ENCODE measurements at regions not wholly inside any gene's neighbourhood (a gene's known extent, or its start where the extent isn't known, plus 50 kb on each side); places are given as distances from the start of the nearest gene placed in this dataset.

DNA sequence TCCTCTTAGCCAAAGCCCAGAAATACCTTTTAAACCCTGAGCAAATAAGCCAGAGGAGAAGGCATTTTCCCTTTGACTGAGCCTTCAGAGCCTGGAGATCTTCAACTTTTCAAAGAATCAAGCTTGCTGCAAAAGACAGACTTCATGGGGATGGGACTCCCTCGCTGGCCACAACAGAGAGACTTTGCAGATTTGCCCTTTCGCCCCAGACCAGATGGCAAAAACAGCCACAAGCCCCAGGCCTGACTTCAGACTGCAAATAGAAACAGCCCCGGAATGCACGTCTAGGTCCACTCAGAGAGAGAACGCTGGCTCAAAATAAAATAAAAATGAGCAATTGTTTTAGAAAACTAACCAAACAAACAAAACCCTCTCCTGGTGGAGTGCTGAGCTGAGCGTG, 114.6 kb upstream of the MED13L start:
- no peak for DNase-seq
- H3K27me3 ChIP-seq: no peaks in the 10 kb centered on the region
- in situ Hi-C loops (cut with MboI; ENCODE audit: low pct_ligation_motif_present in 1 of 4, low pct_unique_long_range_greater_than_20kb in 1 of 4, low sequenced_read_pairs in 3 of 4): no loop called here
- peaks cover 0 to 4% (median 2%) of the 10 kb centered on the region in 4 donors for H3K4me1 ChIP-seq
- H3K9me3 ChIP-seq: no peaks in the 10 kb centered on the region
- no peak overlapping the region for H3K27ac ChIP-seq
- TF ChIP-seq, protein P1, sequence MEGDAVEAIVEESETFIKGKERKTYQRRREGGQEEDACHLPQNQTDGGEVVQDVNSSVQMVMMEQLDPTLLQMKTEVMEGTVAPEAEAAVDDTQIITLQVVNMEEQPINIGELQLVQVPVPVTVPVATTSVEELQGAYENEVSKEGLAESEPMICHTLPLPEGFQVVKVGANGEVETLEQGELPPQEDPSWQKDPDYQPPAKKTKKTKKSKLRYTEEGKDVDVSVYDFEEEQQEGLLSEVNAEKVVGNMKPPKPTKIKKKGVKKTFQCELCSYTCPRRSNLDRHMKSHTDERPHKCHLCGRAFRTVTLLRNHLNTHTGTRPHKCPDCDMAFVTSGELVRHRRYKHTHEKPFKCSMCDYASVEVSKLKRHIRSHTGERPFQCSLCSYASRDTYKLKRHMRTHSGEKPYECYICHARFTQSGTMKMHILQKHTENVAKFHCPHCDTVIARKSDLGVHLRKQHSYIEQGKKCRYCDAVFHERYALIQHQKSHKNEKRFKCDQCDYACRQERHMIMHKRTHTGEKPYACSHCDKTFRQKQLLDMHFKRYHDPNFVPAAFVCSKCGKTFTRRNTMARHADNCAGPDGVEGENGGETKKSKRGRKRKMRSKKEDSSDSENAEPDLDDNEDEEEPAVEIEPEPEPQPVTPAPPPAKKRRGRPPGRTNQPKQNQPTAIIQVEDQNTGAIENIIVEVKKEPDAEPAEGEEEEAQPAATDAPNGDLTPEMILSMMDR (IDR thresholded peaks at IDR 0.05): no peak
- TF ChIP-seq EP300 (IDR thresholded peaks at IDR 0.05; ENCODE audit: low read depth) (no peak), POLR2A (IDR thresholded peaks at IDR 0.05) (no peak), POLR2AphosphoS5 (IDR thresholded peaks at IDR 0.05) (no peak)
- intact Hi-C loops (cut with DNase I; ENCODE audit: low total_unique reads): no loop called here
- H3K4me3 ChIP-seq: no peak overlapping the region
- H3K36me3 ChIP-seq: no peaks in the 10 kb centered on the region
- 64 to 96% methylated on average over 4 to 6 of the region's 6 CpGs for WGBS, 2 donors (ENCODE audit: low coverage in 1 of 2)

DNA sequence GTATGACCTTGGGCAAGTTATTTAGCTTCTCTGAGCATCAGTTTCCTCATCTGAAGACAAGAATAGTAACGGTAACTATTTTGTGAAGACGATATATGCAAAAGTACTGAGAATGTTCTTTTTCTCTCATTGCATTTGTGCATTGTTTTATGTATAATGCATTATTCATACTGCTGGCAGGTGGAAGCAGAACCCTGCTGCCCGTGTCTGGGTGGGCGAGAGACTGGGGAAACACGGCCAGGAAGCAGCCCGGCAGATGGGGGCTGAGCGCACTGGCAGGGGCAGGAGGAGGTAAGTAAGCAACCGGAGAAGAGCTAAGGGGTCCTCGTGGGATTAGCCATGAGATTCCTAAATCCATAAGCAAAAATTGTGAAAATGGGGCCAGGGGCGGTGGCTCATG, 115.8 kb upstream of the MED13L start:
- in situ Hi-C loops (cut with MboI; ENCODE audit: low pct_ligation_motif_present in 1 of 4, low pct_unique_long_range_greater_than_20kb in 1 of 4, low sequenced_read_pairs in 3 of 4) (no loop called here), intact Hi-C loops (cut with DNase I; ENCODE audit: low total_unique reads) (no loop called here)
- Histone ChIP-seq H3K4me1 (peaks cover 0 to 4% (median 2%) of the 10 kb centered on the region in 4 donors), H3K27ac (no peak overlapping the region), H3K9me3 (peaks cover 0 to 2% of the 10 kb centered on the region in 2 donors), H3K4me3 (no peak overlapping the region), H3K36me3 (no peaks in the 10 kb centered on the region), H3K27me3 (no peaks in the 10 kb centered on the region)
- WGBS, 2 donors (ENCODE audit: low coverage in 1 of 2): 68 to 71% methylated on average over 9 to 10 of the region's 10 CpGs
- no peak for DNase-seq
- TF ChIP-seq EP300 (IDR thresholded peaks at IDR 0.05; ENCODE audit: low read depth): no peak
- no peak for TF ChIP-seq POLR2A (IDR thresholded peaks at IDR 0.05)

DNA sequence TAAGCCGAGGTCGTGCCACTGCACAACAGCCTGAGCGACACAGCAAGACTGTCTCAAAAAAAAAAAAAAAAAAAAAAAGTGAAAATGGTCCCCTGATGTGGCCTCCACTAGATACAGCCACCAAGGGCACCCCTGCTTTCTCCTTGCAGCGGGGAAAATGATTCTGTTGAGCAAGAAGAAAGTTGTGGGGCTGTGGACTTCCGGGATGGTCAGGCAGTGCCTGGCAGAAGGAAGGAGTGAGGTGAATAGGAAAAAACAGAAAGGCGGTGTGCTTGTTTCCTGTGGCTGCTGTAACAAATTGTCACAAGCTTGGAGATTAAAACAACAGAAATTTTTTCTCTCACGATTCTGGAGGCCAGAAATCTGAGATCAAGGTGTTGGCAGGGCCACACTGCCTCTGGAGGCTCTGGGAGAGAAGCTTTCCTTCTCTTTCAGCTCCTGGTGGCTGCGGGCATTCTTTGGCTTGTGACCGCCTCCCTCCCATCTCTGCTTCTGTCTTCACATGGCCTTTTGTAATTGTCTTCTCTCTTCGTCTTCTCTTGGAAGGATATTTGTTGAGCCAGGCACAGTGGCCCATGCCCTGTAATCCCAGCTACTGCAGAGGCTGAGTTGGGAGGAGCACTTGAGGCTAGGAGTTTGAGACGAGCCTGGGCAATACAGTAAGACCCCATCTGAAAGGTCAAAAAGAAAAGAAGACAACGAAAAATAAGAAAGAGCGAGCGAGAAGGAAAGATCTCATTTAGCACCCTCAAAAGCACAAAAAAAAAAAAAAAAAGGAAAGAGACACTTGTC, 116.6 kb upstream of the MED13L start:
- H3K4me3 ChIP-seq: no peak overlapping the region
- DNase-seq: no peak
- H3K27ac ChIP-seq: no peak overlapping the region
- H3K4me1 ChIP-seq: peaks cover 0 to 4% (median 2%) of the 10 kb centered on the region in 4 donors
- TF ChIP-seq EP300 (IDR thresholded peaks at IDR 0.05; ENCODE audit: low read depth): no peak
- TF ChIP-seq, protein P1 (IDR thresholded peaks at IDR 0.05): no peak
- TF ChIP-seq POLR2AphosphoS5 (IDR thresholded peaks at IDR 0.05): no peak
- TF ChIP-seq POLR2A (IDR thresholded peaks at IDR 0.05): no peak
- in situ Hi-C loops (cut with MboI; ENCODE audit: low pct_ligation_motif_present in 1 of 4, low pct_unique_long_range_greater_than_20kb in 1 of 4, low sequenced_read_pairs in 3 of 4): no loop called here
- intact Hi-C loops (cut with DNase I; ENCODE audit: low total_unique reads): no loop called here
- H3K27me3 ChIP-seq: no peaks in the 10 kb centered on the region
- H3K9me3 ChIP-seq: peaks cover 0 to 2% of the 10 kb centered on the region in 2 donors
- 86 to 89% methylated on average over 9 to 14 of the region's 14 CpGs for WGBS, 2 donors (ENCODE audit: low coverage in 1 of 2)
- no peaks in the 10 kb centered on the region for H3K36me3 ChIP-seq

DNA sequence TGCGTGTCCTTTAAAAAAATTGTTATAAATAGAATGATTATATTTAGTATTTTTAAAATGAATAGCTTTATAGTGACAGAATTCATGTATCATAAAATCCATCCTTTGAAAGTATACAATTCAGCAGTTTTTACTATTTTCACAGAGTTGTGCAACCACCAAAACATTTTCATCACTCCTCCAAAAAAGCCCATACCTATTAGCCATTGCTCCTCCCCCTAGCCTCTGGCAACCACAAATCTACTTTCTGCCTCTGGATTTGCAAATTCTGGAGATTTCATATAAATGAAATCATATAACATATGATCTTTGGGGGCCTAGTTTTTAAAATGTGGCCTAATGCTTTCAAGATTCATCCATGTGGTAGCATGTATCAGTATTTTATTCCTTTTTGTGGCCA, 117.9 kb upstream of the MED13L start:
- in situ Hi-C loops (cut with MboI; ENCODE audit: low pct_ligation_motif_present in 1 of 4, low pct_unique_long_range_greater_than_20kb in 1 of 4, low sequenced_read_pairs in 3 of 4) (no loop called here), intact Hi-C loops (cut with DNase I; ENCODE audit: low total_unique reads) (no loop called here)
- no peak overlapping the region for H3K27ac ChIP-seq
- peaks cover 0 to 2% of the 10 kb centered on the region in 2 donors for H3K9me3 ChIP-seq
- H3K36me3 ChIP-seq: no peaks in the 10 kb centered on the region
- no peak for DNase-seq
- no peaks in the 10 kb centered on the region for H3K4me1 ChIP-seq
- H3K27me3 ChIP-seq: no peaks in the 10 kb centered on the region
- no peak overlapping the region for H3K4me3 ChIP-seq
- 0 to 2% methylated on average over 1 of the region's 1 CpG for WGBS, 2 donors (ENCODE audit: low coverage in 1 of 2)
- TF ChIP-seq EP300 (IDR thresholded peaks at IDR 0.05; ENCODE audit: low read depth): no peak
- TF ChIP-seq POLR2A (IDR thresholded peaks at IDR 0.05): no peak
- no peak for TF ChIP-seq POLR2AphosphoS5 (IDR thresholded peaks at IDR 0.05)
- TF ChIP-seq, protein P1 (IDR thresholded peaks at IDR 0.05): no peak
